K562 (cell line): ENCODE measurements at regions not wholly inside any gene's neighbourhood (a gene's known extent, or its start where the extent isn't known, plus 50 kb on each side); places are given as distances from the start of the nearest gene placed in this dataset.

ENCODE experiments used
- ATAC-seq: fragments of 200-7000 bp; cut with Tn5 transposase; 3 replicates; pipeline ENCODE4 v1.9.1; 2020; ENCODE audit warnings: moderate library complexity
- BruUV-seq: library from RNA; stranded (reverse); fragments of 400-500 nt; replicated peaks from 2 replicates; lab custom pipeline; 2021; lab: Mats Ljungman, UMichigan
- CTCF ChIA-PET: fragments of 300-600 bp; formaldehyde crosslinking; extraction: SDS; loops from one replicate; lab custom pipeline; 2021; ENCODE audit warnings: low intra/inter-chr PET ratio; lab: Yijun Ruan, JAX
- POLR2A ChIA-PET: fragments of 300-600, 350-650 bp; sonication (Branson Sonifier 250); formaldehyde crosslinking; extraction: SDS; loops from one replicate; lab custom pipeline; 2021; ENCODE audit warnings: antibody characterized with exemption, inconsistent platforms; lab: Yijun Ruan, JAX
- DNase-seq, 4 experiments: peaks; one replicate each; pipeline versions ENCODE4 v3.0.0 to v3.0.0-alpha.2; 2011 to 2018; ENCODE audit warnings: low spot score in 3 of 4, mixed read lengths in 3 of 4; ENCODE audit errors: extremely low read depth in 1 of 4
- FAIRE-seq: peaks from 2 replicates; lab custom pipeline; 2011; peaks lifted over from hg19 to GRCh38; lab: Jason Lieb, UNC
- H2AFZ ChIP-seq: 2 replicates; pipeline ENCODE4 v1.6.0; 2011; ENCODE audit warnings: low read depth, low read length, control low read depth, inconsistent platforms
- H3K27ac ChIP-seq: fragments of 200-600 bp; 3 replicates; pipeline ENCODE4 v1.8.0; 2011; ENCODE audit warnings: low read depth, mild to moderate bottlenecking, control low read depth, inconsistent platforms, low read length, moderate library complexity, mixed read lengths; ENCODE audit errors: extremely low read depth
- H3K27me3 ChIP-seq, 2 experiments: fragments of 300-600 bp in 1 of 2; 2 replicates in 1 of 2; 3 replicates in 1 of 2; pipeline versions ENCODE4 v1.6.0 to v1.8.0; 2011; ENCODE audit warnings: inconsistent platforms in 2 of 2, low read length in 2 of 2, mild to moderate bottlenecking in 1 of 2, mixed read lengths in 1 of 2, moderate library complexity in 1 of 2; ENCODE audit not compliant: control insufficient read depth in 2 of 2, insufficient read depth in 2 of 2
- H3K36me3 ChIP-seq: fragments of 300-600 bp; 3 replicates; pipeline ENCODE4 v1.8.0; 2011; ENCODE audit warnings: mild to moderate bottlenecking, low read length, inconsistent platforms; ENCODE audit not compliant: control insufficient read depth, insufficient read depth
- H3K4me1 ChIP-seq, 2 experiments: fragments of 200-600 bp in 1 of 2; replicated peaks in 1 of 2; 2 replicates in 1 of 2; 3 replicates in 1 of 2; pipeline versions ENCODE4 v1.5.1 to v1.8.0; 2011; ENCODE audit warnings: inconsistent platforms in 2 of 2, low read length in 2 of 2, mild to moderate bottlenecking in 1 of 2, mixed read lengths in 1 of 2, moderate library complexity in 1 of 2; ENCODE audit not compliant: control insufficient read depth in 2 of 2, insufficient read depth in 2 of 2
- H3K4me2 ChIP-seq: 2 replicates; pipeline ENCODE4 v1.6.1; 2011; ENCODE audit warnings: low read length, control low read depth, inconsistent platforms, mixed read lengths; ENCODE audit not compliant: insufficient read depth
- H3K4me3 ChIP-seq: fragments of 200-600 bp; sonication (generic), shearing (Covaris generic); 2 replicates; pipeline ENCODE4 v1.5.1; 2016; ENCODE audit warnings: control low read depth, inconsistent platforms
- H3K79me2 ChIP-seq: fragments of 200-600 bp; 3 replicates; pipeline ENCODE4 v1.8.0; 2011; ENCODE audit warnings: low read length, inconsistent platforms; ENCODE audit not compliant: control insufficient read depth, insufficient read depth
- H3K9ac ChIP-seq, 2 experiments: 2 replicates each; pipeline versions ENCODE4 v1.6.0 to v1.6.1; 2011; ENCODE audit warnings: low read depth in 2 of 2, low read length in 2 of 2, control low read depth in 1 of 2, inconsistent platforms in 1 of 2, mild to moderate bottlenecking in 1 of 2, mixed read lengths in 1 of 2; ENCODE audit not compliant: insufficient read depth in 1 of 2
- H3K9me1 ChIP-seq: one replicate; pipeline ENCODE4 v1.6.0; 2011; ENCODE audit warnings: inconsistent platforms, mild to moderate bottlenecking, low read length, moderate library complexity; ENCODE audit not compliant: control insufficient read depth, insufficient read depth
- H3K9me3 ChIP-seq: replicated peaks from 2 replicates; pipeline ENCODE4 v1.5.1; 2011; ENCODE audit warnings: low read depth, low read length, inconsistent platforms; ENCODE audit not compliant: control insufficient read depth, insufficient read depth
- H4K20me1 ChIP-seq: replicated peaks from 2 replicates; pipeline ENCODE4 v1.6.1; 2011; ENCODE audit warnings: low read length, inconsistent platforms, mixed read lengths; ENCODE audit not compliant: control insufficient read depth, insufficient read depth
- CTCF ChIP-seq, 3 experiments: IDR thresholded peaks in 2 of 3; conservative IDR thresholded peaks in 1 of 3; 2 replicates each; pipeline ENCODE4 v1.5.1; 2011 to 2012; ENCODE audit warnings: low read length in 3 of 3, mild to moderate bottlenecking in 3 of 3, control low read depth in 2 of 3, improper control_type of control experiment in 1 of 3, inconsistent platforms in 1 of 3, low read depth in 1 of 3, mixed read lengths in 1 of 3, moderate library complexity in 1 of 3; ENCODE audit not compliant: insufficient read depth in 2 of 3
- RBM25 ChIP-seq: fragments of 200-400 bp; formaldehyde crosslinking; IDR thresholded peaks from 2 replicates; pipeline ENCODE4 v1.6.1; 2018; ENCODE audit warnings: low read length, low read depth, moderate library complexity; ENCODE audit not compliant: severe bottlenecking
- SIRT6 ChIP-seq: IDR thresholded peaks from one replicate; pipeline ENCODE4 v1.6.1; 2012; ENCODE audit warnings: low read depth, mild to moderate bottlenecking, control low read depth, inconsistent platforms, low read length, moderate library complexity
- ZNF311 ChIP-seq: fragments of 250-450 bp; sonication (Bioruptor Pico); IDR thresholded peaks from 2 replicates; pipeline ENCODE4 v1.4.0; 2020; ENCODE audit warnings: mild to moderate bottlenecking, moderate library complexity
- ZNF395 ChIP-seq: fragments of 200-800 bp; sonication (Bioruptor generic); IDR thresholded peaks from 2 replicates; pipeline ENCODE4 v1.6.1; 2017; ENCODE audit warnings: missing genetic modification characterization, missing compliant biosample characterization
- WGBS: fragments of 100-300 bp; shearing (Covaris generic); methylation state at CpG from one replicate; pipeline ENCODE4 v1.1.6; 2016; ENCODE audit warnings: low coverage, mixed read lengths; ENCODE audit not compliant: insufficient coverage; ENCODE audit errors: missing lambda C conversion rate; 5-methylcytosine and 5-hydroxymethylcytosine counted together
- in situ Hi-C: fragments of 300-500 bp; cut with MboI; formaldehyde crosslinking; loops from 4 replicates; pipeline ENCODE4 v1.15.0; 2018; ENCODE audit warnings: inconsistent platforms, mixed read lengths
- intact Hi-C: fragments of 100-400 bp; cut with micrococcal nuclease; formaldehyde crosslinking; loops from 2 replicates; pipeline ENCODE4 v1.14.2; 2022

GRCh38 chr5:109958082-109958481 is 268.4 kb downstream of the MAN2A1 start:
- ATAC-seq = no peak
- no peaks in the 10 kb centered on the region for H4K20me1 ChIP-seq
- H3K9me3 ChIP-seq = no peaks in the 10 kb centered on the region
- H3K4me1 ChIP-seq = no peaks in the 10 kb centered on the region
- H3K79me2 ChIP-seq = no peaks in the 10 kb centered on the region
- 1% methylated on average over 5 of the region's 5 CpGs for WGBS
- no peak overlapping the region for H3K27ac ChIP-seq
- no peaks in the 10 kb centered on the region for H3K9me1 ChIP-seq
- FAIRE-seq = no peak
- POLR2A ChIA-PET = no interaction called here
- no peak overlapping the region for H3K4me3 ChIP-seq
- no peak for DNase-seq
- no TSS peak for BruUV-seq
- H3K27me3 ChIP-seq = no peaks in the 10 kb centered on the region
- in situ Hi-C loops (no loop called here), intact Hi-C loops (loop anchor here (10.0 kb wide), 1 partner anchor 263 kb away; no protein-coding TSS in a partner anchor)
- no peak overlapping the region for H2AFZ ChIP-seq
- CTCF ChIA-PET = no interaction called here
- TF ChIP-seq ZNF395 (no peak), RBM25 (peak; percentile 8)
- H3K9ac ChIP-seq = no peak overlapping the region
- H3K36me3 ChIP-seq = no peaks in the 10 kb centered on the region
- no peak overlapping the region for H3K4me2 ChIP-seq

GRCh38 chr5:109959652-109960051 is 269.9 kb downstream of the MAN2A1 start:
- H3K27me3 ChIP-seq = no peaks in the 10 kb centered on the region
- no peaks in the 10 kb centered on the region for H4K20me1 ChIP-seq
- H3K36me3 ChIP-seq = no peaks in the 10 kb centered on the region
- intact Hi-C loops = loop anchor here (10.0 kb wide), 1 partner anchor 265 kb away; no protein-coding TSS in a partner anchor
- no peaks in the 10 kb centered on the region for H3K4me1 ChIP-seq
- DNase-seq = peak in 3 of 4 experiments; percentile 9 to 37 (median 29)
- no peaks in the 10 kb centered on the region for H3K9me1 ChIP-seq
- no peaks in the 10 kb centered on the region for H3K9me3 ChIP-seq
- ChIA-PET POLR2A (no interaction called here), CTCF (no interaction called here)
- TF ChIP-seq CTCF (IDR thresholded peaks at IDR 0.05 in 2 of 3, conservative IDR thresholded peaks at IDR 0.05 in 1 of 3; ENCODE audit: insufficient read depth in 2 of 3, low read depth in 1 of 3, low read length in 3 of 3) = peak in 2 of 3 experiments; percentile 24 to 41; a peak in 1 of 6 replicates
- TF ChIP-seq SIRT6 = no peak
- TF ChIP-seq ZNF311 (CRISPR knock-in tag) = no peak
- no peak overlapping the region for H3K4me3 ChIP-seq
- no peak overlapping the region for H3K27ac ChIP-seq
- in situ Hi-C loops = no loop called here
- no peaks in the 10 kb centered on the region for H3K79me2 ChIP-seq
- H3K9ac ChIP-seq = no peak overlapping the region
- H3K4me2 ChIP-seq = no peak overlapping the region
- 0% methylated on average over 1 of the region's 1 CpG for WGBS
- no TSS peak for BruUV-seq
- FAIRE-seq = peak; percentile 65
- H2AFZ ChIP-seq = no peak overlapping the region
- peak; percentile 81 for ATAC-seq
